Spleen (tissue), 11 donors: ENCODE measurements at regions not wholly inside any gene's neighbourhood (a gene's known extent, or its start where the extent isn't known, plus 50 kb on each side); places are given as distances from the start of the nearest gene placed in this dataset.

Experiments
- DNase-seq: peaks from one replicate; pipeline ENCODE4 v3.0.0-alpha.2; 2020
- H3K27ac ChIP-seq, 8 donors: fragments of 200-600 bp; sonication (generic) in 7 of 8; 1 replicate in 4 of 8; 2 replicates in 4 of 8; pipeline versions ENCODE4 v1.5.0 to v1.8.0; 2016 to 2021; ENCODE audit warnings: inconsistent platforms in 4 of 8, mild to moderate bottlenecking in 4 of 8, moderate library complexity in 1 of 8
- H3K27me3 ChIP-seq, 7 donors: fragments of 200-600 bp; sonication (generic) in 6 of 7; replicated peaks in 1 of 7; 1 replicate in 4 of 7; 2 replicates in 3 of 7; pipeline versions ENCODE4 v1.5.0 to v1.8.0; 2016 to 2021; ENCODE audit warnings: inconsistent platforms in 3 of 7, mild to moderate bottlenecking in 1 of 7
- H3K36me3 ChIP-seq, 6 donors: fragments of 200-600 bp; sonication (generic) in 5 of 6; 1 replicate in 4 of 6; 2 replicates in 2 of 6; pipeline versions ENCODE4 v1.5.0 to v1.8.0; 2016 to 2021; ENCODE audit warnings: inconsistent platforms in 2 of 6
- H3K4me1 ChIP-seq, 6 donors: fragments of 200-600 bp; sonication (generic) in 5 of 6; 1 replicate in 3 of 6; 2 replicates in 3 of 6; pipeline versions ENCODE4 v1.5.0 to v1.8.0; 2016 to 2021; ENCODE audit warnings: inconsistent platforms in 3 of 6
- H3K4me3 ChIP-seq, 8 donors: fragments of 200-600 bp; sonication (generic) in 7 of 8; 1 replicate in 4 of 8; 2 replicates in 4 of 8; pipeline versions ENCODE4 v1.5.0 to v1.8.0; 2016 to 2021; ENCODE audit warnings: inconsistent platforms in 4 of 8, mild to moderate bottlenecking in 4 of 8, moderate library complexity in 2 of 8
- H3K9me3 ChIP-seq, 8 donors: fragments of 200-600 bp; sonication (generic) in 7 of 8; 1 replicate in 4 of 8; 2 replicates in 4 of 8; pipeline versions ENCODE4 v1.5.0 to v1.8.0; 2016 to 2021; ENCODE audit warnings: inconsistent platforms in 4 of 8
- CTCF ChIP-seq, 11 experiments: fragments of 200-600 bp in 7 of 11; fragments of 450-650 bp in 4 of 11; sonication (generic) in 4 of 11; IDR thresholded peaks in 8 of 11; conservative IDR thresholded peaks in 3 of 11; 1 replicate in 7 of 11; 2 replicates in 4 of 11; pipeline versions ENCODE4 v1.4.0 to v1.8.0; 2016 to 2021; ENCODE audit warnings: antibody characterized with exemption in 11 of 11, inconsistent platforms in 4 of 11, mild to moderate bottlenecking in 1 of 11
- POLR2A ChIP-seq, 3 donors: fragments of 450-650 bp; IDR thresholded peaks; one replicate each; pipeline ENCODE4 v1.5.1; 2017; ENCODE audit warnings: antibody characterized with exemption in 3 of 3, mild to moderate bottlenecking in 1 of 3
- POLR2AphosphoS5 ChIP-seq, 3 donors: sonication (generic); formaldehyde crosslinking; IDR thresholded peaks; one replicate each; pipeline ENCODE4 v1.5.1; 2017; ENCODE audit warnings: antibody characterized with exemption in 3 of 3
- WGBS, 5 donors: extraction: QIAGEN DNeasy Blood & Tissue Kit in 3 of 5; methylation state at CpG; one replicate each; pipeline versions ENCODE4 v1.1.5 to v1.1.7; 2013 to 2018; 5-methylcytosine and 5-hydroxymethylcytosine counted together
- intact Hi-C: fragments of 100-400 bp; cut with DNase I; formaldehyde crosslinking; loops from one replicate; pipeline ENCODE4 v1.15.0; 2023; ENCODE audit warnings: low total_unique reads
- donor health status: healthy with polysubstance abuse.
- donor health status: DM: no; HTN: no; CAD: no; lungs with moderate emphysema.
- donor health status: DM: no; HTN: no; CAD: no.
- donor health status: Bipolar disorder and iron deficiency.
- donor health status: healthy.
- donor health status: DM: no; HTN: no; CAD: no.
- donor health status: DM: yes; HTN: yes; CAD: no.

GRCh38 chr21:21622460-21623234, 624.4 kb downstream of the NCAM2 start:
- Histone ChIP-seq H3K4me1 (no peaks in the 10 kb centered on the region), H3K36me3 (no peaks in the 10 kb centered on the region), H3K9me3 (no peaks in the 10 kb centered on the region), H3K4me3 (no peak overlapping the region), H3K27ac (no peak overlapping the region), H3K27me3 (no peaks in the 10 kb centered on the region)
- 58 to 76% (median 65%) methylated on average over 3 of the region's 3 CpGs for WGBS, 5 donors
- no peak for DNase-seq
- intact Hi-C loops, result no loop called here
- TF ChIP-seq CTCF (IDR thresholded peaks at IDR 0.05 in 8 of 11, conservative IDR thresholded peaks at IDR 0.05 in 3 of 11) (no peak), POLR2AphosphoS5 (IDR thresholded peaks at IDR 0.05) (no peak), POLR2A (IDR thresholded peaks at IDR 0.05) (no peak)

- H3K4me3 ChIP-seq, result no peak overlapping the region
- no peaks in the 10 kb centered on the region for H3K4me1 ChIP-seq
- no peaks in the 10 kb centered on the region for H3K27me3 ChIP-seq
- no peaks in the 10 kb centered on the region for H3K9me3 ChIP-seq
- 61 to 83% (median 76%) methylated on average over 1 of the region's 1 CpG for WGBS, 5 donors
- no peak overlapping the region for H3K27ac ChIP-seq
- H3K36me3 ChIP-seq, result no peaks in the 10 kb centered on the region
- DNase-seq, result no peak
- intact Hi-C loops, result no loop called here
- TF ChIP-seq POLR2AphosphoS5 (IDR thresholded peaks at IDR 0.05), result no peak
- no peak for TF ChIP-seq POLR2A (IDR thresholded peaks at IDR 0.05)
- TF ChIP-seq CTCF (IDR thresholded peaks at IDR 0.05 in 8 of 11, conservative IDR thresholded peaks at IDR 0.05 in 3 of 11), result no peak
Measured at GRCh38 chr21:21624674-21625073, 626.5 kb downstream of the NCAM2 start.

- peaks cover 0 to 12% (median 2%) of the 10 kb centered on the region in 8 donors for H3K9me3 ChIP-seq
- H3K36me3 ChIP-seq, result no peaks in the 10 kb centered on the region
- WGBS, 5 donors, result 79 to 91% (median 82%) methylated on average over 5 of the region's 5 CpGs
- TF ChIP-seq POLR2A (IDR thresholded peaks at IDR 0.05) (no peak), CTCF (IDR thresholded peaks at IDR 0.05 in 8 of 11, conservative IDR thresholded peaks at IDR 0.05 in 3 of 11) (no peak), POLR2AphosphoS5 (IDR thresholded peaks at IDR 0.05) (no peak)
- no peaks in the 10 kb centered on the region for H3K27me3 ChIP-seq
- intact Hi-C loops, result no loop called here
- H3K4me3 ChIP-seq, result no peak overlapping the region
- no peaks in the 10 kb centered on the region for H3K4me1 ChIP-seq
- H3K27ac ChIP-seq, result no peak overlapping the region
- no peak for DNase-seq
Measured at GRCh38 chr21:21631961-21632360, 633.8 kb downstream of the NCAM2 start.

- Histone ChIP-seq H3K9me3 (peaks cover 0 to 12% (median 3%) of the 10 kb centered on the region in 8 donors), H3K4me3 (no peak overlapping the region), H3K36me3 (no peaks in the 10 kb centered on the region), H3K27me3 (no peaks in the 10 kb centered on the region), H3K4me1 (no peaks in the 10 kb centered on the region), H3K27ac (no peak overlapping the region)
- TF ChIP-seq CTCF (IDR thresholded peaks at IDR 0.05 in 8 of 11, conservative IDR thresholded peaks at IDR 0.05 in 3 of 11) (no peak), POLR2A (IDR thresholded peaks at IDR 0.05) (no peak), POLR2AphosphoS5 (IDR thresholded peaks at IDR 0.05) (no peak)
- no peak for DNase-seq
- intact Hi-C loops, result no loop called here
- 80 to 94% (median 89%) methylated on average over 2 of the region's 2 CpGs for WGBS, 5 donors
Measured at GRCh38 chr21:21632926-21633325, 634.7 kb downstream of the NCAM2 start.
